GM18526 (cell line): ENCODE measurements at regions not wholly inside any gene's neighbourhood (a gene's known extent, or its start where the extent isn't known, plus 50 kb on each side); places are given as distances from the start of the nearest gene placed in this dataset.

ENCODE experiments used
- POLR2A ChIP-seq: IDR thresholded peaks from 3 replicates; pipeline ENCODE4 v1.6.1; 2011; ENCODE audit not compliant: insufficient read length; ENCODE audit errors: extremely low read depth

DNA sequence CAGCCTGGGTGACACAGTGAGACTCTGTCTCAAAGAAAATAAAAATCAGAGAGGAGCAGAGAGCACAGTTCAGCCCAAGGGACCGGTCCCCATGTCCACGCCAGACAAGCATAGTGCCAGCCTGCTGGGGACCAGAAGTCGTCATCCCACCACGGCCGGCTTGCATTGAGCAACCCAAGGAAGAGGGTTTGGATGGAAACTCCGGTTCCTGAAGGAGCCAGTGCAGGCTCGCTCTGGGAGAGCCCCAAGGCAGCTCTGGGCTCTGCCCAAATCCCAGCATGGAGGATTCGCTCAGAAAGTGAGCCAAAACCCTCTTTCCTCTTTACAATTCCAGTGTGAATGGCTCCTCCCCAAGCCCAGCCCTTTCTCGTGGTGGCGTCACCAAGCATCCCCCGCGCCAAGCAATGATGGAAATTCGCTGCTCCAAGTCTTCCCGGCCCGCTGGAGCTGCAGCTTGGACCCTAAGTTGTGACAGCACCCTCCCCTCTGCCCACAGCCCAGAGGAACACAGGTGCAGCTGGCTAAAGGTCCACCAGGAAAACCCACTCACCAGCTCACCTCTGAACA, 64.1 kb upstream of the SLC25A33 start:
- no peak for TF ChIP-seq POLR2A

DNA sequence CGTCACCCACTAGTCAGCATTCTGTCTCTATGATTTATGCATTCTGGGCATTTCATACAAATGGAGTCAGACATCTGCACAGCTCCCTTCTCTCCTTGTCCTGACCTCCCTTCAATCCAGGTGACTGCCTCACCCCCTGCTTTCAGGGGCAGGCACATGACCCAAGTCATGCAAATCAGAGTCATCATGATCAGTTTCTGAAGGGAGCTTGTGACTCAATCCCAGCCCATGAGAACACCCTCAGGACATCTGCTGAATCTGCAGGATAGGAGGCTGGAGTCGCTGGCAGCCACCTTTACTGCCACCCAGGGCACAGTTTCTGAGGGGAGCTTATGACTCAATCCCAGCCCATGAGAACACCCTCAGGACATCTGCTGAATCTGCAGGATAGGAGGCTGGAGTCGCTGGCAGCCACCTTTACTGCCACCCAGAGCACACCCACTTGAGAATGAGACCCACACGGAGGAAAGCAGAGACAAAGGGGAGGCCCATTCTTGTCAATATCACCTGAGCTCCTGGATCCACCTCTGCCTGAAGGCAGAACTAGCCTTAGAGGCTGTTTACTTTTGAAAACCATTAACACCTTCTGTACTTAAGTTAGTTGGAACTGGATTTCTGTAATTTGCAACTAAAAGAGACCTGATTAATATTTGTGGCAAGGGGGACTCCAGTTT, 62.3 kb upstream of the SLC25A33 start:
- no peak for TF ChIP-seq POLR2A

DNA sequence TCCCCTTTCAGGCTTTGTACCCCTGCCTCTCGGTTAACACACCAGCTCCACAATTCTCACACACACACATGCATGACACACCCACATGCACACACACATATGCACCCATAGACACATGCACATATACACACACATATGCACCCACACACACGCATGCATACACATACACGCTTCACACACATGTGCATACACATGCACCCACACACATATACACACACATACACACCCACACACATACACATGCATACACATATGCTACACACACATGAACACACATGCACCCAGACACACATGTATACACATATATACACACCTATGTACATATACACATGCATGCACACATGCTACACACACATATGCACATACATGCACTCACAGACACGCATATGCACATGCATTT, 61.7 kb upstream of the SLC25A33 start:
- TF ChIP-seq POLR2A: no peak

DNA sequence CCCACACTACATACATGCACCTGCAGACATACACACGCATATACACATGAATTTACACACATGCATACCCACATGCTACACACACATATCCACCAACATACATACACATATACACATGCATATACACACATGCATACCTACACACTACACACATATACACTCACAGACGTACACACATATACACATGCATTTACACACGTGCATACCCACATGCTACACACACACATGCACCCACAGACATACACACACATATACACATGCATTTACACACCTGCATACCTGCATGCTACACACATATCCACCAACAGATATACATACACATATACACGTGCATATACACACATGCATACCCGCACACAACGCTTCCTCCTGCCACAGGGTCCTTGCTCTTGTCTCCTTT, 61.2 kb upstream of the SLC25A33 start:
- no peak for TF ChIP-seq POLR2A

DNA sequence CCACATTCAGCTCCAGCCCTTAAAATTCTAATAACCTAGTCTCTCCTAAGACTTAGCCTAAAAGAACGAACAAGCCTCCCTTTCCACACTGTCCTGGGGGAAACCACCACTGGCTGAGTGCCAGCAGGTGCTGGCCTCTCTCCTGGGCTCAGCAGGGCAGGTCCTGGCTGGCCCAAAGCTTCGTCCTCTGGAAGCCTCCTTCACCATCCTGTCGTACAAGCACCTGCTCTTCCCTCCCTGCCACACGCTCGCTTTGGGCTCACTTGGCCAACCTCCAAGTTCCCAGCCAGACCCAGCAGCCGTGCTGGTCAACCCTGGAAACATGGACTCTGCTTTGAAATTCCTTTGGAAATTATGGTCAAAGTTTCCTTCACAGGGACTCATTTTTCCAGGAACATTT, 58.2 kb upstream of the SLC25A33 start:
- TF ChIP-seq POLR2A: no peak

DNA sequence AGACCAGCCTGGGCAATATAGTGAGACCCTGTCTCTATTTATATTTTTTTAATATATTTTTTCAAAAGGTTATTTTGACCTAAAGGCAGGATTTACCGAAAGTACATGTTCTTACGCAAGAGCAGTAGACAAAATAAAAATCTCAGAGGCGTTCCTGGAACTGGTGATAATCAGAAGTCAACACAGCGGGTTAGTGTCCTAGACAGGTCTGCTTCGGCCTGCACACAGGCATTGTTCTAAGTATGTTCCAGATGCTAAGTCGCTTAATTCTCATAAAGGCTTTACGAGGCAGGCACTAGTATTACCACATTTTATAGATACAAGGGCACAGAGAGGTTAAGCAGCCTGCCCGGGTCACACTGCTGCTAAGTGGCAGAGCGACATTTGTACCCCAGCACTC, 56.9 kb upstream of the SLC25A33 start:
- TF ChIP-seq POLR2A: no peak

DNA sequence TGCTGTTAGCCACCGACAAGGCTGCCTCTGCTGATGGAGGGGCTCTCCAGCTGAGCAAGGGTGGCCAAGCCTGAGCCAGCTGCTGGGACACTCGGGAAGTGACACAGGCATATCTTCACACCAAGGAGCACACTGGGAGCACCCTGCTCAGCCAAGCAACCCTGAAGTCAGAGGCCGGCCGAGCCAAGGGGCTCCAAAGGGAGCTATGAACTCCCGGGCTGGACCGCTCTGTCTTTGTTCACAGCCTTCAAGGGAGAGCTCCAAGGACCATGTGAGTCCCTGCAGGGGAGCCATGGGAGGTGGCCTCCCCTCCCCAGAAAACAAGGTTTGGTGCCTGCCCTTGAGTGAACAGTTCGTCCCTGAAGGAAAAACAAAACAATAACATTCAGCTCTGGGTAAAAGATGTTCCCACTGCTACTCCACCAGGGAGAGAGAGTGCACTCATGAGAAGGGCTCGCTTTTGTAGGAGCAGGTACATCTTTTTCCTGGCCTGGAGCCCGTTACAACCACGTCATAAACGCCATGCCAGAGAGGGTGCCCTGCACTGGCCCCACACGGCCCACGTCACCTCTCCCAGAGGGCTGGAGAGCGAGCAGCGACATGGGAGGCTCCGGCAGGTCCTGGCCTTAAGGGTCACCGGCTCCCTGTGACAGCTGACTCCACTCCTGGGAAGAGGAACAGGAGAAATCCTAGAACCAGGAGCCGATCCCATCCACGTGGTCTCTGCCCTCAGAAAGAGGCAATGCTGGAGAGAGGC, 56.3 kb upstream of the SLC25A33 start:
- no peak for TF ChIP-seq POLR2A

DNA sequence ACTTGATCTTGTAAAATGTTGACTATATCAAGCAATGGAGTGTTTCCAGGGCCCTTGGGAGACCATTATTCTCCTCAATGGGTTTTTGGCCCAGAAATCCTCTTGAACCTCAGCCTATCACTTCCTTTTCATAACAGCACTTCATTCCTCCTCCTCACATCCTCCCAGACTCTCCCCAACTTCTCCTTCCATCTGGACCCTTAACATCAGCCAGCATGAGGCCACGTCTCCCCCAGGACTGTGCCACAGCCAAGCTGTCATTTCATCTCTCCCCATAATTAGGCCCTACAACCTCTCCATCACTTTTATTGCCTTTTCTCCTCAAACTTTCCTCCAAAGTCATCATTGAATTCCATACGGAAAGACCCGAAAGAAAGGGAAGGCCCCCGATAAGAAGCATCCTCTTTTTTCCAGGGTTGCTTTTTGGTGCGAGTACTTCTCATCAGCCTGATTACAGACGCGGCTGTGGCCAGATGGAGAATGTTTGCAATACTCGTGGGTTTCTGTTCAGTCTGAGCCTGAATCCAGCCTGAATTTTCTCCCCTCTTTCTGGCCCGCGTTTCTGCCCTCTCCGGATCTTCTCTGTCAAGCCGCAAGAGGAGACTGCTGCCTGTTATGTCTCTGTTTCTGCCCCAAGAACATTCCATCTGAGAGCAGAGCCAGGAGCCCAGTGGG, 52.7 kb upstream of the SLC25A33 start:
- no peak for TF ChIP-seq POLR2A
